ENCODE measurements at regions not wholly inside any gene's neighbourhood (a gene's known extent, or its start where the extent isn't known, plus 50 kb on each side); places are given as distances from the start of the nearest gene placed in this dataset.

- no peak for TF ChIP-seq CTCF (IDR thresholded peaks at IDR 0.05)
- no peak for TF ChIP-seq ZFX (IDR thresholded peaks at IDR 0.05; ENCODE audit: borderline replicate concordance)
- no peak overlapping the region for H3K27ac ChIP-seq
Observed at GRCh38 chr14:65993103-65993502, 493.1 kb upstream of the CCDC196 start.

GRCh38 chr14:65993996-65994395 lies 492.2 kb upstream of the CCDC196 start:
- no peak overlapping the region for H3K27ac ChIP-seq
- TF ChIP-seq CTCF (IDR thresholded peaks at IDR 0.05) (no peak), ZFX (IDR thresholded peaks at IDR 0.05; ENCODE audit: borderline replicate concordance) (no peak)

GRCh38 chr14:65997347-65997746 lies 488.8 kb upstream of the CCDC196 start:
- TF ChIP-seq CTCF (IDR thresholded peaks at IDR 0.05) (no peak), ZFX (IDR thresholded peaks at IDR 0.05; ENCODE audit: borderline replicate concordance) (no peak)
- no peak overlapping the region for H3K27ac ChIP-seq

GRCh38 chr14:65999865-66000264 lies 486.3 kb upstream of the CCDC196 start:
- no peak overlapping the region for H3K27ac ChIP-seq
- no peak for TF ChIP-seq CTCF (IDR thresholded peaks at IDR 0.05)
- no peak for TF ChIP-seq ZFX (IDR thresholded peaks at IDR 0.05; ENCODE audit: borderline replicate concordance)

GRCh38 chr14:66000766-66001165 lies 485.4 kb upstream of the CCDC196 start:
- no peak for TF ChIP-seq ZFX (IDR thresholded peaks at IDR 0.05; ENCODE audit: borderline replicate concordance)
- no peak for TF ChIP-seq CTCF (IDR thresholded peaks at IDR 0.05)
- no peak overlapping the region for H3K27ac ChIP-seq

GRCh38 chr14:66001356-66001755 lies 484.8 kb upstream of the CCDC196 start:
- no peak overlapping the region for H3K27ac ChIP-seq
- no peak for TF ChIP-seq ZFX (IDR thresholded peaks at IDR 0.05; ENCODE audit: borderline replicate concordance)
- TF ChIP-seq CTCF (IDR thresholded peaks at IDR 0.05), result no peak

- H3K27ac ChIP-seq, result no peak overlapping the region
- TF ChIP-seq CTCF (IDR thresholded peaks at IDR 0.05), result no peak
- TF ChIP-seq ZFX (IDR thresholded peaks at IDR 0.05; ENCODE audit: borderline replicate concordance), result no peak
Observed at GRCh38 chr14:66003082-66003730, 483.0 kb upstream of the CCDC196 start.

Measured in 22Rv1 (cell line).